NOMO-1 (cell line): ENCODE measurements at regions not wholly inside any gene's neighbourhood (a gene's known extent, or its start where the extent isn't known, plus 50 kb on each side); places are given as distances from the start of the nearest gene placed in this dataset.
A peak's percentile ranks its signal among the peaks of the same experiment; 100 is the strongest.
"Not testable (repeated sequence)": the region's sequence is repeated elsewhere in the genome, so short reads cannot be mapped to it uniquely, and the experiment has no call there.

Experiments used
- DNase-seq, 2 experiments: peaks; one replicate each; lab custom pipeline; 2025; ENCODE audit not compliant: unreplicated experiment in 2 of 2; lab: John Stamatoyannopoulos, UW

- no peak for DNase-seq
These were observed 171.1 kb downstream of the ZNF621 start for GRCh38 chr3:40695848-40696247.

- not testable (repeated sequence) for DNase-seq
These were observed 173.9 kb downstream of the ZNF621 start for GRCh38 chr3:40698611-40699010.

GRCh38 chr3:40701016-40701588, 176.3 kb downstream of the ZNF621 start:
- DNase-seq = no peak

GRCh38 chr3:40704224-40704623, 179.5 kb downstream of the ZNF621 start:
- DNase-seq = no peak

DNA sequence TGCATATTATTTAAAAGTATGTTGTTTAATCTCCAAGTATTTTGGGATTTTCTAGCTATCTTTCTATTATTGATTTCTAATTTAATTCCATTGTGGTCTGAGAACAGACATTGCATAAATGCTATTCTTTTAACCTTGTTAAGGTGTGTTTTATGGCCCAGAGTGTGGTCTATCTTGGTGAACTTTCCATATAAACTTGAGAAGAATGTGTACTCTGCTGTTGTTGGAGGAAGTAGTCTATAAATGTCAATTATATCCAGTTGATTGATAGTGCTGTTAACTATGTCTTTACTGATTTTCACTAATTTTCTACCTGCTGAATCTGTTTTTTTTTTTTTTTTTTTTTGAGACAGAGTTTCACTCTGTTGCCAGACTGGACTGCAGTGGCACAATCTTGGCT, 180.9 kb downstream of the ZNF621 start:
- no peak for DNase-seq

GRCh38 chr3:40713306-40713705, 188.5 kb downstream of the ZNF621 start:
- no peak for DNase-seq

- no peak for DNase-seq
These were observed 189.0 kb downstream of the ZNF621 start for GRCh38 chr3:40713795-40714194.

DNA sequence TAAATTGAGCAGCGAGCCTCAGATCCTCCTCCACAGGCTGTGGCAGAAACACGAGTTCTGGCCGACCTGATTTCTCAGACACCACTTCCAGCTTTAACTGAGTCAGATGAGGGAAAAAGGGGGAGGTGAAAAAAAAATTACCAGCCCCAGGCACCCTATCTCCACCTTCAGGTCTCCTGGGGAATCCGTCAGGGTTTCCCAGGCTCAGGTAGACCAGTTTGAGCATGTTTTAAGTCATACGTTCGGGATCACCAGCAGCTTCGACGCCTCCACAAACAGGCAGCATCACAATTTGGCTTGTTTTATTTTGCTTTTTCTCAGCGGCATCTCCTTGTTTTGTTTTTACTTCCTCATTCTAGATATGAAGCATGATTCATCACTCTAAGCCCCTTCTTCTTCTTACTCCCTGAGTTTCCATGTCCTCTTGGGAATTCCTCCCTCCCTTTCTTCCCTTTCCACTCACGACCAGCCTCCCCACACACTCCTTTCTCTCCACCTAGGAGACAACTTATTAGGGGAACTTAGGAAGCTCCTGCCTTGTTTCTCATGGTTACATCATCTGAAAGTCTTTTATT, 190.1 kb downstream of the ZNF621 start:
- DNase-seq = peak; percentile 7 to 59

DNA sequence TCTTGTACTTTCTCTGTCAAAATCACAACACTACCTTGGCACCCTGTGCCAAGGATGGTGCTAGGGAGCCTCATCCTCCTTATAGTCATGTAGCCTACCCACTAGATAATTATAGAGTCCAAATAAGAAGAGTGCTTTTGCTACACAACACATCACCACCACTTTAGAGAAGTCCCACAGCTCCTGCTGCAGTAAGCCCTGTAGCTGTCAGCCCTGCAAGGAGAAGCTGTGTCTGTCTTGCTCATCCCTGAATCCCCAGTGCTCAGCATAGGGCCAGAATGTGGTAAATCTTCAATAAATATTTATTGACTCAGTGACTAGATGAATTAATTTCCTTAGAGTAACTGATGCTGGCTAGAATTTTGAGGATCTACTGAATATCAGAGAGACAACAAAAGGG, 190.8 kb downstream of the ZNF621 start:
- DNase-seq = no peak

- no peak for DNase-seq
These were observed 192.7 kb downstream of the ZNF621 start for GRCh38 chr3:40717471-40717870.

- no peak for DNase-seq
These were observed 193.4 kb downstream of the ZNF621 start for GRCh38 chr3:40718209-40718608.

GRCh38 chr3:40718681-40719080, 193.9 kb downstream of the ZNF621 start:
- DNase-seq = peak; percentile 87 to 93

DNA sequence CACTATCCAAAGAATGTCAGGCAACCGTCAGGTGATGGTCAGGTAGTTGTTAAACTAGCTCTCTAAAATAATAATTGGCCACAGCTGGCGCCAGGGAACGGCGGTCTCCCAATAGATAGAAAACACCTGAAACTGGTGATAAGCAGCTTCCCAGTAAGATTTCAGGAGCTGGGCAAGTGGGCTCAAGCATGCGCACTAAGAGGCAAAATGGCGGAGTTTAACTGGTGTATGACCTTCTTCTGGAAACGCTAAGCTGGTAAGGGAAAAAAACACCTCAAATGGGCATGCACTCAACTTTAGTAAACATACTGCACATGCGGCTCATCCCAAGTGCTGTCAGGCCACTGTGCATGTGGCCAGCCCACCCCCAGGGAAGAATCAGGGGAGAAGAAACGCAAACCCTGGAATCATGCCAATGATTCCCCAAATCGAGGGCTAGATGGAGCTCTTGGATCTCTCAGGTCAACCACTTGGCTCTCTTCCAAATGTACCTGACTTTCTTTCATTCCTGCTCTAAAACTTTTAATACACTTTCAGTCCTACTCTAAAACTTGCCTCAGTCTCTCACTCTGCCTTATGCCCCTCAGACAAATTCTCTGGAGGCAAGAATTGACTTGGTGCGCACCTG, 195.0 kb downstream of the ZNF621 start:
- DNase-seq = no peak

DNA sequence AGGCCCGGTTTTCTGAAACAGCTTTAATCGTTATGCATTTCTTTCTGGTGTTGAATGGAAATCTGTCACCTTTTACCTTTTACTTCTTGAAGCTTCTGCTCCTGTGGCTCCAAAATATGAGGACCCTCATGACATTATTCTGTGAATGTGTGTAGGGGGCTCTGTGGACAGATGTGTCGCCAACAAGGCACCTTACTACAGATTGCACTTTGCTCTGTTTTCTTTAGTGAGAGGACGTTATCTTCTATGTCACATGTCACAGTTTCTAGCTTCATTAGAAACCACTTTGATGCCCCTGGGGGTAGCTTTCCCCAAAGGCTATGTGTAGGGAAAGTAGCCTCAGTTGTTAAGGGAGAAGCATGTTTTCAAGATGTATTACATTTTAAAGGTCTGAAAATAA, 195.6 kb downstream of the ZNF621 start:
- no peak for DNase-seq

DNA sequence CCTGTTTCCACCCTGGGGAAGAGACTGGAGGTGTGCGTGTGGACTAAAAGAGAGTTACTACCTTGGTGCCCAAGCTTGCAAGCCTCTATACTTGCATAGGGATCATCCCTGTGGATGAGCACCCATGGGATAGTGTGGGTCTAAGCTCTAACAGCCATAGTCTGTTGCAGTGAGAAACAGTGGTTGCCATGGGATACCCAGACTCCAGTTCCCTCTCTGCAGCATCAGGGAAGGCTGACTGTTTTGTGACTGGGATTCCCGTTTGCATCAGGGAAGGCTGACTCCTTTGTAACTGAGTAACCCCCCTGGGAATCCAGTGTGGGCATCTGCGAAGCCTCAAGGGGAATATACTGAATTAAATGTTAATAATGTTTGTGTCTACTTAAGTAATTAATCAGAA, 196.1 kb downstream of the ZNF621 start:
- DNase-seq = no peak

DNA sequence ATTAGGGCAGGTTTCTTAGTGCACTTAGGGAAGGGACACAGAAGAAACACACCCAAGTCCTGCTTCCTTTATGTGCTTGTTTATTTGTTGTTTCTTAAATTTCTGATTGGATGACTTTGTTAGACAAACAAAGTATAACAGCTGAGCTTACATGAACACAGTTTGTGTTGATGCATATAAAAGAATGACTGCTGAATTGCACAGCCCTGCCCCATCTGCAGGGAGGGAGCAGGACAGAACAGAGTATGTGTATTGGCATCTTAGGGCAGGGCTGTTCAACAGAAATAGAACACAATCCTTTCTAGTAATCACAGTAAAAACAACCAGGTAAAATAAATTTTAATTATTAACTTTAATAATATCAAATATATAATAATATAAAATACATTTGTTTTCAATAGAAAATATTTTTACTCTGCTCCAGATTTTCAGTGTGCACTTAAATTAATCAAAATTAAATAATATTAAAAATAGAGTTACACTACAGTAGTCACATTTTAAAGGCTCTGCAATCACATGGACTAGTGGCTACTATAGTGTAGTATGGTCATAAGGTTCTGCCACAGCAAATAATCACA, 198.4 kb downstream of the ZNF621 start:
- DNase-seq = no peak

GRCh38 chr3:40725031-40725430, 200.3 kb downstream of the ZNF621 start:
- DNase-seq = no peak

GRCh38 chr3:40731445-40731844, 206.7 kb downstream of the ZNF621 start:
- no peak for DNase-seq

DNA sequence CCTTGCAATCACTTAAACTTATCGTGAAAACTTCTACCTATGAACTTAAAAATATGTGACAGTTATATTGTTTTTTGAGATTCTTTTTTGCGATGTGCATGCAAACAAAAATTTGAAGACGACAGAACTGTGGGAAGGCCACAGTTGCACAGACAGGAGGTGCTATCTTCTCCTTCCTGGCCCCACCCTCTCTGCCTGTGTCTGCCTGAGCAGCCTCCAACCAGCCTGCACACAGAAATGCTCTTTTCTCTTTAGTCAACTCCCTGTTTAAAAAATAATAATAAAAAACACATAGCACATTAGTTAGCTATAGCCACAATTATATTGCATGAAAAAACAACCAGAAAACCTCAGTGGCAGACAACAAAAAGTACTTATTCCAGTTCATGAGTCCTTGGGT, 212.2 kb downstream of the ZNF621 start:
- DNase-seq = no peak

DNA sequence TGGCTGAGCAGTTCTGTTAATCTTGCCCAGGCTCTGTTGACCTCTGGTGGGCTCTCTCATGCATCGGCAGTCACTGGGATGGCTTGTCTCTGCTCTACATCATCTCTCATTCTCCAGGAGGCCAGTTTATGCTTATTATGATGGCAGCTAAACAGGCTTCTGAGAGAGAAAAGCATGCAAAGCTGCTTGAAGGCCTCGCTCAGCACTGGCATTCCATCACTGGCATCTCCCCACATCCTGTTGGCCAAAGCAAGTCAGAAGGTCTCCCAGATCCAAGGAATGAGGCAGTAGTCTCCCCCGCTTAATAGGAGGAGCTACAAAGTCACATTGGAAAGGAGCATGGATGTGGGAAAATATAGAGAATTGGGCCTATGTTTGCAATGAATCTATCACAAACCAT, 212.6 kb downstream of the ZNF621 start:
- no peak for DNase-seq

DNA sequence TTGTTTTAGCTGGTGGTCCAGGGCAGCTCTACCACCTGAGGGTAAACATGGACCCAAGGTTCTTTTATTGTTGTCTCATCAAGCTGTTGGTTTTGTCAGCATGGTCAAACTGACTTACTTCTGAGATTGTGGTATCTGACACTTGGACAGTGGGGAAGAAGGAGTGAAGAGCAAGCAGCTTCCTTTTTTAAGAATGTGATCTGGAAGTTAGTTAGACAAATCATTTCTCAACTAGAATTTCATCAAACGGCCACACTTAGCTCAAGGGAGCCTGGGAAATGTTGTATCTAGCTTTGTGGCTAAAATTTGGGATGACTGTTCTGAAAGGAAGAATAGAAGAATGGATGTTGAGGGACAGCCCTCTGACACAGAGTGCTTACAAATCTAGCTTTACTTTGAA, 215.2 kb downstream of the ZNF621 start:
- DNase-seq = peak in 1 of 2 experiments; percentile 59

DNA sequence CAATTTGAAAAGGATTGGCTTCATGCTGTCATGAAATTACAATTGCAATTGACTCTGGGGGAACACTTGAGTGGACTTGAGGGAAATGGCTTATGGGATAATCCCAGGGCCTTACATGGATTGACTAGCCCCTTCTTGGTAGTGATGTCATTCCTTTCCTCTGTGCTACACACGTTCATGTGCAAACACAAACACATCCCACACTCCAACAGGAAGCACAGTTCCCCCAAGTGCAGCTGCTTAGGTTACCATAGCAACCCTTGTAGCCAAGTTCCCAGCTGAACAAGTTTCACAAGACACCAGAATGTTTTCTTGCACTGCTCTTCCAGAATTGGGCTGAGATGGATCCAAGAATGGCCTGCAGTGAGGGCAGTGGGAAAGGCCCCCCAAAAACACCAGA, 217.0 kb downstream of the ZNF621 start:
- peak in 1 of 2 experiments; percentile 4 for DNase-seq
